GM12875 (cell line): ENCODE measurements at regions not wholly inside any gene's neighbourhood (a gene's known extent, or its start where the extent isn't known, plus 50 kb on each side); places are given as distances from the start of the nearest gene placed in this dataset.
"Not testable (repeated sequence)": the region's sequence is repeated elsewhere in the genome, so short reads cannot be mapped to it uniquely, and the experiment has no call there.

Experiments
- H3K4me3 ChIP-seq: one replicate; pipeline ENCODE4 v1.5.1; 2011; ENCODE audit warnings: low read depth, low read length, control low read depth
- CTCF ChIP-seq: IDR thresholded peaks from 2 replicates; pipeline ENCODE4 v1.5.1; 2011; ENCODE audit warnings: low read depth, mild to moderate bottlenecking, control low read depth, inconsistent platforms, low read length, moderate library complexity, borderline replicate concordance; ENCODE audit not compliant: insufficient read depth

- no peak overlapping the region for H3K4me3 ChIP-seq
- TF ChIP-seq CTCF = no peak
These were observed 149.0 kb downstream of the AHSP start for GRCh38 chr16:31676731-31677130.

- TF ChIP-seq CTCF = no peak
- H3K4me3 ChIP-seq = no peak overlapping the region
These were observed 151.1 kb downstream of the AHSP start for GRCh38 chr16:31678649-31679325.

GRCh38 chr16:31689331-31689730 is 161.6 kb downstream of the AHSP start:
- not testable (repeated sequence) for H3K4me3 ChIP-seq

- H3K4me3 ChIP-seq = not testable (repeated sequence)
These were observed 164.6 kb downstream of the AHSP start for GRCh38 chr16:31692338-31692737.

GRCh38 chr16:31693733-31694132 is 166.0 kb downstream of the AHSP start:
- no peak for TF ChIP-seq CTCF
- H3K4me3 ChIP-seq = no peak overlapping the region

- no peak for TF ChIP-seq CTCF
- H3K4me3 ChIP-seq = no peak overlapping the region
These were observed 166.8 kb downstream of the AHSP start for GRCh38 chr16:31694461-31694860.

- no peak for TF ChIP-seq CTCF
- no peak overlapping the region for H3K4me3 ChIP-seq
These were observed 168.0 kb downstream of the AHSP start for GRCh38 chr16:31695667-31696066.

- H3K4me3 ChIP-seq = no peak overlapping the region
- TF ChIP-seq CTCF = peak; percentile 34; the same call in 1 of the 2 replicates
These were observed 169.5 kb downstream of the AHSP start for GRCh38 chr16:31696968-31697743.
